Osteoblast (primary cell): ENCODE measurements at regions not wholly inside any gene's neighbourhood (a gene's known extent, or its start where the extent isn't known, plus 50 kb on each side); places are given as distances from the start of the nearest gene placed in this dataset.

ENCODE experiments used
- DNase-seq: peaks from one replicate; pipeline ENCODE4 v3.0.0; 2011; ENCODE audit warnings: low spot score, mixed read lengths; ENCODE audit not compliant: insufficient read length; ENCODE audit errors: missing footprints
- H2AFZ ChIP-seq: 2 replicates; pipeline ENCODE4 v1.6.0; 2011; ENCODE audit warnings: mild to moderate bottlenecking, low read length
- H3K27ac ChIP-seq: 2 replicates; pipeline ENCODE4 v1.5.1; 2011; ENCODE audit warnings: mild to moderate bottlenecking, low read depth, low read length, moderate library complexity
- H3K27me3 ChIP-seq: 2 replicates; pipeline ENCODE4 v1.6.0; 2012; ENCODE audit warnings: mild to moderate bottlenecking, control low read depth, inconsistent platforms, low read length, moderate library complexity; ENCODE audit not compliant: insufficient read depth
- H3K36me3 ChIP-seq: 2 replicates; pipeline ENCODE4 v1.5.1; 2011; ENCODE audit warnings: mild to moderate bottlenecking, low read length, control low read depth, moderate library complexity; ENCODE audit not compliant: insufficient read depth
- H3K4me1 ChIP-seq: 2 replicates; pipeline ENCODE4 v1.5.1; 2011; ENCODE audit warnings: mild to moderate bottlenecking, low read length, control low read depth, moderate library complexity; ENCODE audit not compliant: insufficient read depth
- H3K4me2 ChIP-seq: 2 replicates; pipeline ENCODE4 v1.6.0; 2011; ENCODE audit warnings: mild to moderate bottlenecking, low read length; ENCODE audit not compliant: insufficient read depth
- H3K4me3 ChIP-seq: fragments of 200-600 bp; sonication (generic); 3 replicates; pipeline ENCODE4 v1.5.1; 2012; ENCODE audit warnings: mild to moderate bottlenecking, low read length, inconsistent platforms; ENCODE audit not compliant: insufficient read depth
- H3K79me2 ChIP-seq: 2 replicates; pipeline ENCODE4 v1.6.0; 2012; ENCODE audit warnings: mild to moderate bottlenecking, low read length, control low read depth, inconsistent platforms; ENCODE audit not compliant: insufficient read depth
- H3K9me3 ChIP-seq: 2 replicates; pipeline ENCODE4 v1.5.1; 2011; ENCODE audit warnings: low read depth, low read length, control low read depth
- H4K20me1 ChIP-seq: 2 replicates; pipeline ENCODE4 v1.6.0; 2012; ENCODE audit warnings: mild to moderate bottlenecking, low read length, control low read depth; ENCODE audit not compliant: insufficient read depth
- TF ChIP-seq, protein P1 (sequence below): IDR thresholded peaks from 2 replicates; pipeline ENCODE4 v1.5.1; 2011; ENCODE audit warnings: mild to moderate bottlenecking, low read depth, low read length, moderate library complexity; ENCODE audit errors: extremely low read depth

DNA sequence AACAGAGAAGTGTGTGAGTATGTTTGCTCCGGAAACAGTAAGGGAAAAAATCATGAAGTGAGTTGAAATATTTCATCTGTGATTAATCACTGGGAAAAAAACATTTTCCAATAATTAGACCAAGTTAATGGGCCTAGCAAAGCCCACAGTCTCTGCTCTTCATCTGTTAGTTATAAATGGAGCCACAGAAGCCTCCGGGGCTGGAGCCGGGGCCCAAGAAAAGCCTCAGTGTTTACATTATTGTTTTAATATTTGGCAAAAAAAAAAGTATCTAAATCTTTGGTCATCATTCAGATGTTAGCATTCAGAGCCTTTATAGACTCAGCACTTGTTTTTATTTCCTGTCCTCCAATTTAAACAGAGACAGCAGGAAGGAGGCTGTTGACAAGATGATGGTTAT is 115.0 kb downstream of the UBE2U start:
- Histone ChIP-seq H3K79me2 (no peaks in the 10 kb centered on the region), H3K27ac (no peak overlapping the region), H3K36me3 (no peaks in the 10 kb centered on the region), H2AFZ (no peak overlapping the region), H3K4me3 (no peak overlapping the region), H3K4me1 (no peaks in the 10 kb centered on the region), H3K4me2 (no peak overlapping the region), H3K9me3 (no peaks in the 10 kb centered on the region), H4K20me1 (no peaks in the 10 kb centered on the region), H3K27me3 (no peaks in the 10 kb centered on the region)
- TF ChIP-seq, protein P1, sequence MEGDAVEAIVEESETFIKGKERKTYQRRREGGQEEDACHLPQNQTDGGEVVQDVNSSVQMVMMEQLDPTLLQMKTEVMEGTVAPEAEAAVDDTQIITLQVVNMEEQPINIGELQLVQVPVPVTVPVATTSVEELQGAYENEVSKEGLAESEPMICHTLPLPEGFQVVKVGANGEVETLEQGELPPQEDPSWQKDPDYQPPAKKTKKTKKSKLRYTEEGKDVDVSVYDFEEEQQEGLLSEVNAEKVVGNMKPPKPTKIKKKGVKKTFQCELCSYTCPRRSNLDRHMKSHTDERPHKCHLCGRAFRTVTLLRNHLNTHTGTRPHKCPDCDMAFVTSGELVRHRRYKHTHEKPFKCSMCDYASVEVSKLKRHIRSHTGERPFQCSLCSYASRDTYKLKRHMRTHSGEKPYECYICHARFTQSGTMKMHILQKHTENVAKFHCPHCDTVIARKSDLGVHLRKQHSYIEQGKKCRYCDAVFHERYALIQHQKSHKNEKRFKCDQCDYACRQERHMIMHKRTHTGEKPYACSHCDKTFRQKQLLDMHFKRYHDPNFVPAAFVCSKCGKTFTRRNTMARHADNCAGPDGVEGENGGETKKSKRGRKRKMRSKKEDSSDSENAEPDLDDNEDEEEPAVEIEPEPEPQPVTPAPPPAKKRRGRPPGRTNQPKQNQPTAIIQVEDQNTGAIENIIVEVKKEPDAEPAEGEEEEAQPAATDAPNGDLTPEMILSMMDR, result no peak
- no peak for DNase-seq

DNA sequence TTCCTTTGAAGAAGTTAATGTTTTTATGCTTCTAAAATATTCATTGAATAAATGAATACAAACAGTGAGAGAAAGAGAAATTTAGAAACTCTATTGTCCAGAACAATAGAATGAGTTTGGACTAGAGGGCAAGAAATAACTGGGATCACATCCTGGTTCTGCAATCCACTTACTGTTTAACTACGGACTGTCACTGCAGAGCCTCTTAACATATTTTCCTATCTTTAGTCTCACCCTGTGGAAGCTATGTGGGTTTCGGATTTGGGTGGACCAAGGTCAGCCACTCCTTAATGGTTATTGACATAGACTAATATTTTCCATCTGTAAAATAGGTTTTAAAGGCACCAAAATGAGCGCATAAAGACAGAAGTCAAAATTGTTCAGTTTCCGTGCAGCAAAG is 116.6 kb downstream of the UBE2U start:
- H3K27ac ChIP-seq, result no peak overlapping the region
- DNase-seq, result no peak
- H3K4me3 ChIP-seq, result no peak overlapping the region
- no peaks in the 10 kb centered on the region for H3K79me2 ChIP-seq
- H3K4me1 ChIP-seq, result no peaks in the 10 kb centered on the region
- H3K36me3 ChIP-seq, result no peaks in the 10 kb centered on the region
- no peak overlapping the region for H2AFZ ChIP-seq
- H3K4me2 ChIP-seq, result no peak overlapping the region
- no peaks in the 10 kb centered on the region for H4K20me1 ChIP-seq
- TF ChIP-seq, protein P1, result no peak
- H3K9me3 ChIP-seq, result no peaks in the 10 kb centered on the region
- peaks cover 2% of the 10 kb centered on the region for H3K27me3 ChIP-seq

DNA sequence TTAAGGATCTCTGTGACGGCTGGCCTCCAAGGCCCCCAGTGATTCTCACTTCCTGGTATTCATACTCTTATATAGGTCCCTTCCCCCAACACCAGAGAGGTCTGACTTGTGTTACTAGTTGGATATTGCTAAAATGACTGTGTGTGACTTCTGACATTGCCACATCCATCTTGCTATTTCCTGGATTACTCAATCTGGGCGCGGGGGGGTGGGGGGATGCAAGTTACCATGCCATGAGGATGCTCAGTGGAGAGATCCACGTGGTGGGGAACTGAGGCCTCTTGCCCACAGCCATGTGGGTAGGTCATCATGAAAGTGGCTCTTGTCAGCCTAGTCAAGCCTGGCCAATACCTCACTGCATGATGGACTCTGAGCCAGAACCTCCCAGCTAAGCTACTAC is 117.0 kb downstream of the UBE2U start:
- Histone ChIP-seq H2AFZ (no peak overlapping the region), H3K36me3 (no peaks in the 10 kb centered on the region), H3K79me2 (no peaks in the 10 kb centered on the region), H3K4me1 (no peaks in the 10 kb centered on the region), H3K4me3 (no peak overlapping the region), H3K27ac (no peak overlapping the region), H4K20me1 (no peaks in the 10 kb centered on the region), H3K9me3 (no peaks in the 10 kb centered on the region), H3K27me3 (peaks cover 2% of the 10 kb centered on the region), H3K4me2 (no peak overlapping the region)
- DNase-seq, result no peak
- TF ChIP-seq, protein P1, result no peak

DNA sequence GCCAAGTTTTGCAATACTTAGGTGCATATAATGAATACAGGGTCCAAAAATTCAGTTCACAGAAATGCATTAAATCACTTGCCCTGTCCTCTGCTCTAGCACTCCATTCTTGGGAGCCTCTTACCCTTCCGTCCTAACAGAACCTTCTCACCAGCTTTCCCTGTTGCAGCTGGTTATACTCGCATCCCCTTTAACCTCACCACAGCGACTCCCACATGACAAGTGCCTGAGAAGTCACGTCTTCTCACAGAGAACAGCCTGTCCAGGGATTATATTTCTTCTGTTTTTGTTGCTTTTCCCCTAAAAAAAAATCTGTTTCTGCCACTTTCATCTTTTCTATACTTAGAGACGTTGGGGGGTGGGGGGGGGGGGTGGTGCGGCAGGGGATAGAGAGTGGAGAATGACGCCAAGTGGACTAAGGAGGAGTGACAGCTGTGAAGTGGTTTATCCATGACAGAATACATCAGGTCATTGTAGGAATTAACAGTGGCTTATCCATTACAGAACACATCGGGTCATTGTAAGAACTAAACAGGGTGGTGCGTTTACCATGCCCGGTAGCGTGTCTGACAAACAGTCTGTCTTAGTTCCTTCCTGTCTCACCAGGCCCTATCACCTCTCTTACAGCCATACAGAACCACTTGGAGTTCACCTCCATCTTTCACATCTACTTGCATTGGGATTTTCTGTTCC is 117.6 kb downstream of the UBE2U start:
- Histone ChIP-seq H2AFZ (no peak overlapping the region), H3K4me3 (no peak overlapping the region)
- TF ChIP-seq, protein P1, result no peak

More for the DNA sequence above, 117.6 kb downstream of the UBE2U start:
- H3K79me2 ChIP-seq, result no peaks in the 10 kb centered on the region
- no peaks in the 10 kb centered on the region for H4K20me1 ChIP-seq
- no peaks in the 10 kb centered on the region for H3K36me3 ChIP-seq
- no peaks in the 10 kb centered on the region for H3K9me3 ChIP-seq
- peaks cover 2% of the 10 kb centered on the region for H3K27me3 ChIP-seq
- H3K4me1 ChIP-seq, result no peaks in the 10 kb centered on the region
- no peak overlapping the region for H3K27ac ChIP-seq
- no peak for DNase-seq
- no peak overlapping the region for H3K4me2 ChIP-seq
